Type B pancreatic cell (in vitro differentiated cells): ENCODE measurements at regions not wholly inside any gene's neighbourhood (a gene's known extent, or its start where the extent isn't known, plus 50 kb on each side); places are given as distances from the start of the nearest gene placed in this dataset.

ENCODE experiments used
- DNase-seq: peaks from one replicate; pipeline ENCODE4 v3.0.0; 2021; ENCODE audit warnings: mixed read lengths; ENCODE audit not compliant: unreplicated experiment; ENCODE audit errors: extremely low spot score
- H3K27ac Mint-ChIP-seq: 2 replicates; pipeline ENCODE4 v1.8.0; 2021; ENCODE audit warnings: mild to moderate bottlenecking, mixed read lengths
- H3K27me3 Mint-ChIP-seq: 2 replicates; pipeline ENCODE4 v1.8.0; 2021; ENCODE audit warnings: mixed read lengths
- H3K36me3 Mint-ChIP-seq: 2 replicates; pipeline ENCODE4 v1.8.0; 2021; ENCODE audit warnings: mixed read lengths
- H3K4me1 Mint-ChIP-seq: one replicate; pipeline ENCODE4 v1.8.0; 2021; ENCODE audit warnings: mixed read lengths; ENCODE audit not compliant: unreplicated experiment
- H3K4me3 Mint-ChIP-seq: 2 replicates; pipeline ENCODE4 v1.8.0; 2021; ENCODE audit warnings: mild to moderate bottlenecking, mixed read lengths
- H3K9me3 Mint-ChIP-seq: 2 replicates; pipeline ENCODE4 v1.8.0; 2021; ENCODE audit warnings: mixed read lengths
- CTCF ChIP-seq: fragments of 200-600 bp; sonication (generic); conservative IDR thresholded peaks from 2 replicates; pipeline ENCODE4 v1.5.0; 2021; ENCODE audit warnings: antibody characterized with exemption, mild to moderate bottlenecking

GRCh38 chr3:72459588-72459987 is 388.7 kb downstream of the SHQ1 start:
- H3K27ac Mint-ChIP-seq = peak overlapping the region; percentile 28
- no peak for DNase-seq
- H3K9me3 Mint-ChIP-seq = peaks cover 5% of the 10 kb centered on the region
- H3K4me3 Mint-ChIP-seq = no peak overlapping the region
- peaks cover 30% of the 10 kb centered on the region for H3K4me1 Mint-ChIP-seq
- no peaks in the 10 kb centered on the region for H3K36me3 Mint-ChIP-seq
- no peak for TF ChIP-seq CTCF
- H3K27me3 Mint-ChIP-seq = no peaks in the 10 kb centered on the region

- Mint-ChIP-seq H3K9me3 (peaks cover 5% of the 10 kb centered on the region), H3K36me3 (no peaks in the 10 kb centered on the region), H3K27me3 (no peaks in the 10 kb centered on the region), H3K4me1 (peaks cover 30% of the 10 kb centered on the region), H3K27ac (peak overlapping the region; percentile 92), H3K4me3 (peak overlapping the region; percentile 67)
- no peak for DNase-seq
- no peak for TF ChIP-seq CTCF
These were observed 389.9 kb downstream of the SHQ1 start for GRCh38 chr3:72458375-72458774.

- TF ChIP-seq CTCF = no peak
- Mint-ChIP-seq H3K27ac (no peak overlapping the region), H3K4me1 (peaks cover 12% of the 10 kb centered on the region), H3K27me3 (peaks cover 11% of the 10 kb centered on the region), H3K4me3 (no peak overlapping the region), H3K9me3 (peaks cover 5% of the 10 kb centered on the region), H3K36me3 (no peaks in the 10 kb centered on the region)
- no peak for DNase-seq
These were observed 393.8 kb downstream of the SHQ1 start for GRCh38 chr3:72454441-72454840.

- no peak for DNase-seq
- TF ChIP-seq CTCF = no peak
- Mint-ChIP-seq H3K9me3 (peaks cover 5% of the 10 kb centered on the region), H3K36me3 (no peaks in the 10 kb centered on the region), H3K27me3 (peaks cover 11% of the 10 kb centered on the region), H3K4me1 (peaks cover 5% of the 10 kb centered on the region), H3K4me3 (no peak overlapping the region), H3K27ac (peak overlapping the region; percentile 3)
These were observed 394.5 kb downstream of the SHQ1 start for GRCh38 chr3:72453706-72454105.

GRCh38 chr3:72452745-72453144 is 395.5 kb downstream of the SHQ1 start:
- Mint-ChIP-seq H3K9me3 (no peaks in the 10 kb centered on the region), H3K36me3 (no peaks in the 10 kb centered on the region), H3K27me3 (peaks cover 13% of the 10 kb centered on the region), H3K4me3 (no peak overlapping the region), H3K4me1 (no peaks in the 10 kb centered on the region), H3K27ac (no peak overlapping the region)
- TF ChIP-seq CTCF = no peak
- no peak for DNase-seq

GRCh38 chr3:72451841-72452240 is 396.4 kb downstream of the SHQ1 start:
- H3K4me1 Mint-ChIP-seq = no peaks in the 10 kb centered on the region
- no peak for DNase-seq
- no peak overlapping the region for H3K4me3 Mint-ChIP-seq
- H3K9me3 Mint-ChIP-seq = no peaks in the 10 kb centered on the region
- H3K27ac Mint-ChIP-seq = no peak overlapping the region
- H3K27me3 Mint-ChIP-seq = peaks cover 13% of the 10 kb centered on the region
- H3K36me3 Mint-ChIP-seq = no peaks in the 10 kb centered on the region
- no peak for TF ChIP-seq CTCF
